ENCODE measurements at regions not wholly inside any gene's neighbourhood (a gene's known extent, or its start where the extent isn't known, plus 50 kb on each side); places are given as distances from the start of the nearest gene placed in this dataset.

DNA sequence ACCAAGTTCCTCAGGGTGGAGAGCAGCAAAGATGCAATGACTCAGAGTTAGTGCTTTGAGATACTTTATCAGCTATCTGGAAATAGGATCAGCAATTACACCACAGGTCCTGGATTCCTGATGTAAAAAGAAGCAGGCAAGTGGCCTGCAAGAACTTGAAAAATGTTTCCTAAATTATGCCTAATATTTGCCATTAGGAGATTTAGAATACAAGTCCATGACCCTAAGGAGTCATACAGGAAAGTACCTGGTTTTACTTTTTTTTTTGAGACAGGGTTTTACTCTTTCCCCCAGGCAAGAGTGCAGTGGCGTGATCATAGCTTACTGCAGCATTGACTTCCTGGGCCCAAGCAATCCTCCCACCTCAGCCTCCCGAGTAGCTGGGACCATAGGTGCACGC lies 78.8 kb upstream of the CRBN start:
- BruUV-seq (replicated peaks): no TSS peak
- DNase-seq: no peak
- no peaks in the 10 kb centered on the region for H3K27me3 ChIP-seq (ENCODE audit: insufficient read depth, low read depth)
- H4K20me1 ChIP-seq (ENCODE audit: insufficient read depth): no peaks in the 10 kb centered on the region
- no peaks in the 10 kb centered on the region for H3F3A ChIP-seq (ENCODE audit: insufficient read depth, low read depth)
- no peak overlapping the region for H3K4me3 ChIP-seq
- no peak overlapping the region for H3K27ac ChIP-seq
- no peaks in the 10 kb centered on the region for H3K79me2 ChIP-seq (ENCODE audit: low read depth)
- H3K9me3 ChIP-seq (ENCODE audit: insufficient read depth, low read depth): no peaks in the 10 kb centered on the region
- H2AFZ ChIP-seq: no peak overlapping the region
- ChIA-PET POLR2A (ENCODE audit: unreplicated experiment) (no interaction called here), CTCF (no interaction called here)
- no peak overlapping the region for H3K4me2 ChIP-seq
- TF ChIP-seq EZH2 (IDR thresholded peaks at IDR 0.05; ENCODE audit: low read depth): no peak
- TF ChIP-seq, protein P1, sequence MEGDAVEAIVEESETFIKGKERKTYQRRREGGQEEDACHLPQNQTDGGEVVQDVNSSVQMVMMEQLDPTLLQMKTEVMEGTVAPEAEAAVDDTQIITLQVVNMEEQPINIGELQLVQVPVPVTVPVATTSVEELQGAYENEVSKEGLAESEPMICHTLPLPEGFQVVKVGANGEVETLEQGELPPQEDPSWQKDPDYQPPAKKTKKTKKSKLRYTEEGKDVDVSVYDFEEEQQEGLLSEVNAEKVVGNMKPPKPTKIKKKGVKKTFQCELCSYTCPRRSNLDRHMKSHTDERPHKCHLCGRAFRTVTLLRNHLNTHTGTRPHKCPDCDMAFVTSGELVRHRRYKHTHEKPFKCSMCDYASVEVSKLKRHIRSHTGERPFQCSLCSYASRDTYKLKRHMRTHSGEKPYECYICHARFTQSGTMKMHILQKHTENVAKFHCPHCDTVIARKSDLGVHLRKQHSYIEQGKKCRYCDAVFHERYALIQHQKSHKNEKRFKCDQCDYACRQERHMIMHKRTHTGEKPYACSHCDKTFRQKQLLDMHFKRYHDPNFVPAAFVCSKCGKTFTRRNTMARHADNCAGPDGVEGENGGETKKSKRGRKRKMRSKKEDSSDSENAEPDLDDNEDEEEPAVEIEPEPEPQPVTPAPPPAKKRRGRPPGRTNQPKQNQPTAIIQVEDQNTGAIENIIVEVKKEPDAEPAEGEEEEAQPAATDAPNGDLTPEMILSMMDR (conservative IDR thresholded peaks at IDR 0.05): no peak
- no peaks in the 10 kb centered on the region for H3K4me1 ChIP-seq (replicated peaks; ENCODE audit: insufficient read depth)
- intact Hi-C loops (cut with micrococcal nuclease; ENCODE audit: unreplicated experiment): no loop called here
- H3K36me3 ChIP-seq (ENCODE audit: low read depth): no peaks in the 10 kb centered on the region
- no peaks in the 10 kb centered on the region for H3K9me2 ChIP-seq (ENCODE audit: insufficient read depth)

DNA sequence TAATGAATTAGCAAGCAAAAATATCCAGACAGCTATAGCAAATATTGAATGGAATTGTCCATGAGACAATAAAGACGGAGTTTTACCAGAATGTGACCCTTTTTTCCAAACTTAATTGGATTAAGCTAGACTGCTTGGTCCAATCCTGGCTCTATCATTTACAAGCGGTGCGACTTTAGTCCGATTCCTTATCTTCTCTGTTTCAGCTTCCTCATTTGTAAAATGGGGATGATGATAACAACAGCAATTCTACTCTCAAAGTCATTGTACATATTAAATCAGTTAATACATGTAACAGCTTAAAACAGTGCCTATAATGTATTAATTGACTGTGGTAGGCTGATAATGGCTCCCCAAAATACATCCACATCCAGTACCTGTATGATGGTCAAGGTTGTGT lies 62.1 kb upstream of the CRBN start:
- no peaks in the 10 kb centered on the region for H3K4me1 ChIP-seq (replicated peaks; ENCODE audit: insufficient read depth)
- no peak overlapping the region for H3K27ac ChIP-seq
- intact Hi-C loops (cut with micrococcal nuclease; ENCODE audit: unreplicated experiment): no loop called here
- DNase-seq: no peak
- H3K79me2 ChIP-seq (ENCODE audit: low read depth): no peaks in the 10 kb centered on the region
- POLR2A ChIA-PET (ENCODE audit: unreplicated experiment): interaction anchor here (0.6 kb wide), 1 partner anchor 475 kb away, joined by 5 read pairs; no protein-coding TSS in a partner anchor
- TF ChIP-seq, protein P1 (conservative IDR thresholded peaks at IDR 0.05): no peak
- TF ChIP-seq EZH2 (IDR thresholded peaks at IDR 0.05; ENCODE audit: low read depth): no peak
- H2AFZ ChIP-seq: no peak overlapping the region
- BruUV-seq (replicated peaks): no TSS peak
- H3K4me2 ChIP-seq: no peak overlapping the region
- no peaks in the 10 kb centered on the region for H3K27me3 ChIP-seq (ENCODE audit: insufficient read depth, low read depth)
- no peaks in the 10 kb centered on the region for H3F3A ChIP-seq (ENCODE audit: insufficient read depth, low read depth)
- no peaks in the 10 kb centered on the region for H3K36me3 ChIP-seq (ENCODE audit: low read depth)
- H3K9me3 ChIP-seq (ENCODE audit: insufficient read depth, low read depth): no peaks in the 10 kb centered on the region
- H3K9me2 ChIP-seq (ENCODE audit: insufficient read depth): no peaks in the 10 kb centered on the region
- CTCF ChIA-PET: no interaction called here
- no peak overlapping the region for H3K4me3 ChIP-seq
- no peaks in the 10 kb centered on the region for H4K20me1 ChIP-seq (ENCODE audit: insufficient read depth)

DNA sequence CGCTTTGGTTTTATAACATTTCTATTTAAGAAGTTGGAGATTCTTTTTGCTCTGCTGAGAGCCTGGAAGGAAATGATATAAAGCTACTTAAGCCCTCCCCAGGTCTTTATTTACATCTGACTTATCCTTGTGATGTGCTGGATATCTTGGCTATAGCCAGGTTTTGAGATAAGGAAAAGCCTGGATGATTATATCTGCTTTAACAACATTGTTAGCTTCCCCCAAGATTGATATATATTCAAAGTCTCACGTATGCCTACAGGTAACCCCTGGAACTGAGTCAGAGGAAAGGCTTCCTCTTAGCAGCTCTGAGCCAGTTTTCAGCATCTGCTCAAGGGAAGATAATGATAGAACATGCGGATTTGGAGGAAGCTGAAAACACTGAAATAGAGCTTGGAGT lies 61.5 kb upstream of the CRBN start:
- no peaks in the 10 kb centered on the region for H3K79me2 ChIP-seq (ENCODE audit: low read depth)
- no peaks in the 10 kb centered on the region for H3K9me3 ChIP-seq (ENCODE audit: insufficient read depth, low read depth)
- no peaks in the 10 kb centered on the region for H3K4me1 ChIP-seq (replicated peaks; ENCODE audit: insufficient read depth)
- H3K9me2 ChIP-seq (ENCODE audit: insufficient read depth): no peaks in the 10 kb centered on the region
- H3K27ac ChIP-seq: no peak overlapping the region
- H3K4me2 ChIP-seq: no peak overlapping the region
- no peak overlapping the region for H3K4me3 ChIP-seq
- no peak for TF ChIP-seq EZH2 (IDR thresholded peaks at IDR 0.05; ENCODE audit: low read depth)
- TF ChIP-seq, protein P1 (conservative IDR thresholded peaks at IDR 0.05): no peak
- ChIA-PET POLR2A (ENCODE audit: unreplicated experiment) (interaction anchor here (0.6 kb wide), 1 partner anchor 475 kb away, joined by 5 read pairs; no protein-coding TSS in a partner anchor), CTCF (no interaction called here)
- H4K20me1 ChIP-seq (ENCODE audit: insufficient read depth): no peaks in the 10 kb centered on the region
- no TSS peak for BruUV-seq (replicated peaks)
- intact Hi-C loops (cut with micrococcal nuclease; ENCODE audit: unreplicated experiment): no loop called here
- H3K36me3 ChIP-seq (ENCODE audit: low read depth): no peaks in the 10 kb centered on the region
- no peak overlapping the region for H2AFZ ChIP-seq
- H3K27me3 ChIP-seq (ENCODE audit: insufficient read depth, low read depth): no peaks in the 10 kb centered on the region
- DNase-seq: no peak
- H3F3A ChIP-seq (ENCODE audit: insufficient read depth, low read depth): no peaks in the 10 kb centered on the region

All from PC-9 (cell line).